GM12873 (cell line): ENCODE measurements at regions not wholly inside any gene's neighbourhood (a gene's known extent, or its start where the extent isn't known, plus 50 kb on each side); places are given as distances from the start of the nearest gene placed in this dataset.

Experiments
- TF ChIP-seq, protein P1 (sequence below): IDR thresholded peaks from 2 replicates; pipeline ENCODE4 v1.5.1; 2012; ENCODE audit warnings: low read depth, mild to moderate bottlenecking, moderate library complexity, low read length, control low read depth; ENCODE audit not compliant: insufficient read depth; ENCODE audit errors: missing control alignments

DNA sequence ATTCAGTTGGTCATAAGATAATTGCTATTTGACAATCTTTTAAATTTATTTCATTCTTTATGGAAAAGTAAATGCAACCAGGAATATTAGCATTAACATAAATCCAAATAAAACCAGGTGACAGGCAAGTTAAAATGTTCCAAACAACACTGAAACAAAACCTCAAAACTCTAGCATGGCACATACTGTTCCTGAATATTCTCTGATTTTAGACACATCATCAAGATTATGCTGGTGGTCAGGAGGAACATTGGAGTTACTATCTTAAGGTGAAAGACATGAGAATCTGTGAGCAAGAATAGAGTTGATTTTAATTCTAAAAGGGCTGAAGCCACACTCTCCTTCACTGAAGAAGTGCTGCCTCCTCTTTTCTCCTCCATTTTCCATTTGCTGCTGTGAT lies 421.0 kb upstream of the THBS1 start:
- TF ChIP-seq, protein P1, sequence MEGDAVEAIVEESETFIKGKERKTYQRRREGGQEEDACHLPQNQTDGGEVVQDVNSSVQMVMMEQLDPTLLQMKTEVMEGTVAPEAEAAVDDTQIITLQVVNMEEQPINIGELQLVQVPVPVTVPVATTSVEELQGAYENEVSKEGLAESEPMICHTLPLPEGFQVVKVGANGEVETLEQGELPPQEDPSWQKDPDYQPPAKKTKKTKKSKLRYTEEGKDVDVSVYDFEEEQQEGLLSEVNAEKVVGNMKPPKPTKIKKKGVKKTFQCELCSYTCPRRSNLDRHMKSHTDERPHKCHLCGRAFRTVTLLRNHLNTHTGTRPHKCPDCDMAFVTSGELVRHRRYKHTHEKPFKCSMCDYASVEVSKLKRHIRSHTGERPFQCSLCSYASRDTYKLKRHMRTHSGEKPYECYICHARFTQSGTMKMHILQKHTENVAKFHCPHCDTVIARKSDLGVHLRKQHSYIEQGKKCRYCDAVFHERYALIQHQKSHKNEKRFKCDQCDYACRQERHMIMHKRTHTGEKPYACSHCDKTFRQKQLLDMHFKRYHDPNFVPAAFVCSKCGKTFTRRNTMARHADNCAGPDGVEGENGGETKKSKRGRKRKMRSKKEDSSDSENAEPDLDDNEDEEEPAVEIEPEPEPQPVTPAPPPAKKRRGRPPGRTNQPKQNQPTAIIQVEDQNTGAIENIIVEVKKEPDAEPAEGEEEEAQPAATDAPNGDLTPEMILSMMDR, result no peak

DNA sequence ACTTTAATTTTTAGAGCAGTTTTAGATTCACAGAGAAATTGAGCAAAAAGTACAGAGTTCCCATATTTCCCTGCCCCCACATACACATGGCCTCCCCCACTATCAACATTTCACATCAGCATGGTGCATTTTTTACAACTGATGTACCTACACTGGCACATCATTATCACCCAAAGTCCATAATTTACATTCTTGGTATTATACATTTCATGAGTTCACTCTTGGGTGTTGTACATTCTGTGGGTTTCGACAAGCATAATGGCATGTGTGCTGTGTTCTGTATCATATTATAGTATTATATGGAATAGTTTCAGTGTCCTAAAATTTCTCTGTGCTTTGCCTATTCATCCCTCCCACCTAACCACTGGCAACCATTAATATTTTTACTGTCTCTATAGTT lies 419.8 kb upstream of the THBS1 start:
- TF ChIP-seq, protein P1, result no peak

DNA sequence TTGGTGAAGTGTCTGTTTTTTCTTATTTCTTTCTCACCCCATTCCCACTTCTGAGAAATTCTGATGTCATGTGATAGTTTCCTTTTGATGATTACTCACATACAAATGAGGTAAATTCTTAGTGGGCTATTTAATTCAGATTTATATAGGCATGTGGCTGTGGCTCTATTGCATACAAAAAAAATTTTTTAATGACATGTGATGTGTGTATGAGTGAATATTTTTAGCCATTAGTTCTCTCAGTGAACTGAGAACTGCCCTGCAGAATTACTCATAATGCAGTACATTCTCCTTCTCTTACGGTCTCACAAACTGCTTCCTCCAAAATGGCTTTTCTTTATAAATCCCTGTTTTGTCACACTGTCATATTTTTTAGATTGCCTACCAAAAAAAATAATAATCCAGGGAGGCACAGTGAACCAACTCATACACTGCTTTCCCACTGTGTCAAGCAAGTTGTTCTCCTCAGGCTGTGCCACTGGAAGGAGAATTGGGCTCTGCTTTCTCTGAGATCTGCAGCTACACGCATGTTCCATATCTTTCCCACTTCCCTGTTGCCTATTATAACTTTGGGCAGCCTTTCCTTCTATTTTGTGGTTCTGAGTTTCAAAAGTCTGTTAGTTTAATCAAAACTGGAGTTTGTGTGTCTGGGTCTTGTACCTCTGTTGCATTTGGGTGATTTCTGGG lies 415.7 kb upstream of the THBS1 start:
- TF ChIP-seq, protein P1, result no peak

DNA sequence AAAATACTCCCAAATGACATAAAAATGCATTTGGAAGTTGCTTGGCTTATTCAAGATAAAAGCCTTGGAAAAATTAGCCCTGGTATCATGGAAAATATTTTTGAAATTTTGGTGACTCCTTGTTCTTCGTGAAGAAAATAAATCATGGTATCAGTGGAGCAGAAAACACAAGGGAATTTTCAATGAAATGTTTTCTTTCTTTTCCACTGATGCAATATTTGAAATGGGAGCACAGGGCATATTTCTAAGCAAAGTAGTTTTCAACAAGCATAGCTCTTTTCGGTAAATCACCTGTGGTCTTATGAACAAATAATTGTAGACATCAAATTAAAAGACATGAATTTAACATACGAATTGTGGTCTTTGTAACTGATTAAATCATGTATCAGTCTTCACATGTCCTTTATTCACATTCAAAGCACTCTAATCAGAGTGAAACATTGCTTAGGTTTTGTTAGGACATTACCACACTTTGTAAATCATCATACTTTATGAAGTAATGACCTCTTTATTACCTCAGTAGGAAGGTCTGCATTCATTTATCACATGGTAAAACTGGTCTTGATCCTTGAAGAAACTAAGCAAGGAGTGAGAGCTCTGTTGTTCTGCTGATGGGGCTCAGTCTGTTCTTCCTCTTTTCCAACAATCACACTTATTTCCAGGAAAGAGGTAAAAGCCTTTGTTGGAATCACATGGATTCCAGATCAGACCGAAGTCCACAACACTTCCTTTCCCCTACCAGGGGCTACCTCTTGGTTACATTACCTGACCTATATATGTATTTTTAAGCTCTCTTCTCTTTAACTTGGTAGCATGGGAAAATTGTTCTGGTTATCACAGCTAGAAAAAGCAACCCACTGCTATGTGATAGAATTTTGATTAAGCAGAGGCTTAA lies 413.5 kb upstream of the THBS1 start:
- TF ChIP-seq, protein P1, result no peak

DNA sequence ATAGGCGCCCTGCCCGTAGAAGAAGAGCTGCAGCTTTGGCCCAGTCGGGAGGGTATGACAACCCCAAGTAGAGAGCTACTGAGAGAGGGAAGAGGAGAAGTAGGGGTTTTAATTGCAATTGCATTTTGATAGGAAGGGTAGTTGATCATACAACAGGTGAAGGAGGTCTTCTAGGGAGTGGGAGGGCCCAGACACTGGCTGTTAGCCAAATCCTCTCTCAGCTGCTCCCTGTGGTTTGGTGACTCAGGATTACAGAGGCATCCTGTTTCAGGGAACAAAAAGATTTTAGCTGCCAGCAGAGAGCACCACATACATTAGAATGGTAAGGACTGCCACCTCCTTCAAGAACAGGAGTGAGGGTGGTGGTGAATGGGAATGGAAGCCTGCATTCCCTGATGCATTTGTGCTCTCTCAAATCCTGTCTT lies 408.9 kb upstream of the THBS1 start:
- TF ChIP-seq, protein P1, result peak; percentile 19

DNA sequence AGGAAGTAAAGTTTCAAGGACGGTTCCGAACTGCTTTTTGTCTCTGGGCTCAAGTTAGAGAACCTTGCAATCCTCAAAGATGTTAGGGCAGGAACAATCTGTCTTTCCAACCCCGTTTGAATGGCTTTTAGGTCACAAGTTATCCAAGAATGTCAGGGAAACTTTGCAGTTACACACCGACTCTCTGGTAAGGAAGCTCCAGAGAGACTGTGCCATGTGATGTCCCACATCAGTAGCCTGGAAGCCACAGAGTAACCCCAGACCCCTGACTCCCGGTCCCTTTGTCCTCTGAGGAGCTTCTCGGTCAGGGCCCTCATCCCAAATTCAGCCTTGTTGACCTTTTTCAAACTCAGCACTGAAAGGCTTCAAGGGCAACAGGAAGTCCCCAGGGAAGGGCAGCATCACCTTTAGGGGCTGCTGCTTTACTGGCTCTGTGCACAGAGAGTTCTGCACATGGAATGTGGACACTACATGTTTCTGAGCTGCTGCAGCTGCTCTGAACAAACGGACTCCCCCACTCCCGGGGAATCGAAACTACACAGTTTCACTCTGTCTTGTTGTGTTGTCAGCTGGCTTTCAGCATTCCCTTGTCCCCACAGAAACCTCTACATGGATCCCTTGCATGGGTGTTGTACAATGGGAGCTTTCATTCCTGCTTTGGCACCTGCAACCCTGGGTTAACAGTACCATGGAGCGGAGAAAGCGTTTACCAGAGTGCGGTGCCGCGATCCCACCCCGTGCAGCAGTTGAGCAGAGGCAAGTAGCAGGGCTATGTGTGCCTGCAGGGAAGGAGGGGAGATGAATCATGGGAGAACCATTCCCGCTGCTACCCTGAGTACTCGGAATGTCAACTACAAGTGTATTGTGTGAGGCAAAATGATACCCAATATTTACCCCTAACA lies 408.2 kb upstream of the THBS1 start:
- TF ChIP-seq, protein P1, result no peak
